HUES48 (cell line): ENCODE measurements at regions not wholly inside any gene's neighbourhood (a gene's known extent, or its start where the extent isn't known, plus 50 kb on each side); places are given as distances from the start of the nearest gene placed in this dataset.

Source experiments
- H3K27ac ChIP-seq: one replicate; pipeline ENCODE4 v1.7.0; 2013; ENCODE audit warnings: low read depth, low read length, inconsistent platforms
- H3K27me3 ChIP-seq: 2 replicates; pipeline ENCODE4 v1.6.1; 2013; ENCODE audit warnings: mild to moderate bottlenecking, low read length; ENCODE audit not compliant: control insufficient read depth, insufficient read depth
- H3K36me3 ChIP-seq: 2 replicates; pipeline ENCODE4 v1.6.1; 2013; ENCODE audit warnings: low read length; ENCODE audit not compliant: control insufficient read depth, insufficient read depth
- H3K4me1 ChIP-seq: 2 replicates; pipeline ENCODE4 v1.6.1; 2013; ENCODE audit warnings: mild to moderate bottlenecking, low read length; ENCODE audit not compliant: control insufficient read depth, insufficient read depth
- H3K4me3 ChIP-seq: 2 replicates; pipeline ENCODE4 v1.5.1; 2013; ENCODE audit warnings: mild to moderate bottlenecking, low read depth, low read length
- H3K9ac ChIP-seq: 2 replicates; pipeline ENCODE4 v1.6.1; 2013; ENCODE audit warnings: mild to moderate bottlenecking, low read depth, low read length, moderate library complexity
- H3K9me3 ChIP-seq: 2 replicates; pipeline ENCODE4 v1.6.1; 2013; ENCODE audit warnings: low read length; ENCODE audit not compliant: control insufficient read depth, insufficient read depth

DNA sequence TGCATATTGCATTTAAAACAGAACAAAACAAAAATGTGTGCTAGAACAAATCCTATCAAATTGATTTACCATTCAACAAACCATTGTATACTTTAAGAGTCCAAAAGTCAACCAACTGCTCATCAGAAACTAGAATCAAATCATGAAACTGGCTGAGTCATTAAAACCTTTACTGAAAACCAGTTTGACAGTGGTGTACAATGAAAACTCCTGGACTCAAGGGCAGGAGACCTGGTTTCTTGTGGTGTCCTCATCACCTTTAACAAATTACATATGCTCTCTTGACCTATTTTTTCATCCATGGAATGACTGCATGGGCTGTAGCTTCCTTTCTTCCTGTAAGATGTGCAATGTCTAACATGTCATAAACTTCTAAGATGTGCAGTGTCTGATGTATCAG, 315.3 kb upstream of the SLC30A5 start:
- Histone ChIP-seq H3K9ac (no peak overlapping the region), H3K4me1 (no peaks in the 10 kb centered on the region), H3K27ac (no peak overlapping the region), H3K9me3 (no peaks in the 10 kb centered on the region), H3K4me3 (no peak overlapping the region), H3K36me3 (no peaks in the 10 kb centered on the region), H3K27me3 (no peaks in the 10 kb centered on the region)

DNA sequence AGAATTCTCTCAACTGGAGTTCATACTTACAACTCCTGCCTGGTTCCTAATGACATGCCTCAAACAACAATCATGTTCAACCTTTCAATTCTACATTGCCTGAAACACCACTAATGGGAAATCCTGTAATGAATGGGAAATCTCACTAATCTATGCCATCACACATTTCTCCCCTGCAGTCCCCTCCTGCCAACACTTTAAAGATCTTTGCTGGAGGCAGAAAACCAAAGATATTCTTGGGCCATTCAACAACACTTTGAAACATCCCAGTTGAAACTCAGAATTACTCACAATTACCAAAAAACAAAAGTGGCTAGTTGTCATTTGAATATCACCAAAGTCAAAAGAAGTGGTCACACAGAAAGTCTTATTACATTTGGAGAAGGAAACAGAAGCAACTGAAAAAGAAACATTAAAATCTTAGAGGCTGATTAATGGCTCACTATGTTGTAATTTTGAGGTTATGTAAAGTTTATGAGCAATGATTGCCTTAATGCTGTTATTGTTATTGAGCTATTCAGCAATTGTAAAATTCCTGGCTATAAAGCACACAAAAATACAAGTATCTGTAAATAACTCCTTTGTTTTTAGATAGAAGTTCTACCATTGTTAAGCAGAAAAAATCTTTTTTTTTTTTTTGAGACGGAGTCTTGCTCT, 313.4 kb upstream of the SLC30A5 start:
- no peaks in the 10 kb centered on the region for H3K27me3 ChIP-seq
- no peak overlapping the region for H3K4me3 ChIP-seq
- no peak overlapping the region for H3K27ac ChIP-seq
- no peaks in the 10 kb centered on the region for H3K9me3 ChIP-seq
- H3K4me1 ChIP-seq, result no peaks in the 10 kb centered on the region
- no peaks in the 10 kb centered on the region for H3K36me3 ChIP-seq
- H3K9ac ChIP-seq, result no peak overlapping the region

DNA sequence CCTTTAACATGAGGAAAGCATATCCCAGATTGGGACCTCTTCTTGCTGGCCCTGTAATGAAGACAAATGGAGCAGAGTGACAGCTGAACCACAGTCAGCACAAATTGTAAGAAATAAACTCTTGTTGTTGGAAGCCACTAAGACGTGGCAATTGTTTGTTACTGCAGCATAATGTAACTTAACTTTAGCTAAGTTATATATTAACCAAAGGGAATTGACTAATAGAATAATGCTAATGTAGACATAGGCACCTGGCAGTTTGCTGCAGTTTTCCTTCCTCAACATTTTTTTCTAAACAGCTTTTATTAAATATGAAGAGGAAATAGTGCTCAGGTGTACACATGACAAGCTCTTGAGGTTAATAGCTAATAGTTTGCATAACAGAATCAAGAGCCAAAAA, 300.7 kb upstream of the SLC30A5 start:
- H3K9ac ChIP-seq, result no peak overlapping the region
- H3K27ac ChIP-seq, result no peak overlapping the region
- H3K27me3 ChIP-seq, result peaks cover 5% of the 10 kb centered on the region; the same call in 1 of the 2 replicates
- H3K4me1 ChIP-seq, result peaks cover 16% of the 10 kb centered on the region
- no peaks in the 10 kb centered on the region for H3K9me3 ChIP-seq
- no peak overlapping the region; the same call in 1 of the 2 replicates for H3K4me3 ChIP-seq
- H3K36me3 ChIP-seq, result no peaks in the 10 kb centered on the region

DNA sequence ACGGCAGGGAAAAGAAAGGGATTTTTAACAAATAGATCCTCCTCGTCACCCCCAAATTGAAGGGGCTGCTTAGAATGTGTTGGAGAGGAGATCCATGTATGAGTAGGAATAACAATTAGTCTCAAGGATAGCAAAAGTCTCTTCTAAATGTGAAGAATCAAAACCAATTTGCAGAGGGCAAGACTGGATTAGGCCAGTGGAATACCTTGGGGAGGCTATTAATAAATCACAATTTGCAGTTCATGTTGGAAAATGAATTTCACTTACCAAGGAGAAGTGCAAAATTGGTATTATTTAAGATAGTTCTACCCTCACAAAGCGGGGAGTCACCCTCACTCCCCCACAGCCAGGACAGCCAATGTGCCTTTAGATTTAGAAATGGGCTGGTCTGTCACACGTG, 299.8 kb upstream of the SLC30A5 start:
- H3K9ac ChIP-seq, result no peak overlapping the region
- no peaks in the 10 kb centered on the region for H3K9me3 ChIP-seq
- no peak overlapping the region for H3K4me3 ChIP-seq
- peaks cover 5% of the 10 kb centered on the region; the same call in 1 of the 2 replicates for H3K27me3 ChIP-seq
- no peaks in the 10 kb centered on the region for H3K36me3 ChIP-seq
- no peak overlapping the region for H3K27ac ChIP-seq
- peaks cover 16% of the 10 kb centered on the region for H3K4me1 ChIP-seq

DNA sequence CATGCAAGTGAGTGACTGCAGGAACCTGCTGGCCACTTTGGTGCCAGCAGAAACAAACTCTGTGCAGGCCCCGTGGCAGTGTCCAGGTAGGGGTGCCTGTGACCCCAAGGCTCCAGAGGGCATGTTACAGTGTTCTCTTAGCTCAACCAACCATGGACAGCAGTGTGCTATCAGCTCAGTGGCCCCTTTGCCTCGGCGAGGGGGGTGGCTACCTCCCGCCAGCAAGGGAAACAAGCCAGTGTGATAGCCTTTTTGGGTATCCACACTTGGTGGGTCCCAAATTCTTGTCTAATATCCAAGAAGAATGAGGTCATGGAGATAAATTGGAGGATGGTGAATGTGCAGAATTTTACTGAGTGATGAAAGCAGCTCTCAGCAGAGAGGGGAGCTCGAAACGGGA, 298.6 kb upstream of the SLC30A5 start:
- H3K27ac ChIP-seq, result no peak overlapping the region
- no peak overlapping the region for H3K4me3 ChIP-seq
- peaks cover 5% of the 10 kb centered on the region; the same call in 1 of the 2 replicates for H3K27me3 ChIP-seq
- peaks cover 16% of the 10 kb centered on the region for H3K4me1 ChIP-seq
- no peaks in the 10 kb centered on the region for H3K36me3 ChIP-seq
- H3K9ac ChIP-seq, result no peak overlapping the region
- no peaks in the 10 kb centered on the region for H3K9me3 ChIP-seq

DNA sequence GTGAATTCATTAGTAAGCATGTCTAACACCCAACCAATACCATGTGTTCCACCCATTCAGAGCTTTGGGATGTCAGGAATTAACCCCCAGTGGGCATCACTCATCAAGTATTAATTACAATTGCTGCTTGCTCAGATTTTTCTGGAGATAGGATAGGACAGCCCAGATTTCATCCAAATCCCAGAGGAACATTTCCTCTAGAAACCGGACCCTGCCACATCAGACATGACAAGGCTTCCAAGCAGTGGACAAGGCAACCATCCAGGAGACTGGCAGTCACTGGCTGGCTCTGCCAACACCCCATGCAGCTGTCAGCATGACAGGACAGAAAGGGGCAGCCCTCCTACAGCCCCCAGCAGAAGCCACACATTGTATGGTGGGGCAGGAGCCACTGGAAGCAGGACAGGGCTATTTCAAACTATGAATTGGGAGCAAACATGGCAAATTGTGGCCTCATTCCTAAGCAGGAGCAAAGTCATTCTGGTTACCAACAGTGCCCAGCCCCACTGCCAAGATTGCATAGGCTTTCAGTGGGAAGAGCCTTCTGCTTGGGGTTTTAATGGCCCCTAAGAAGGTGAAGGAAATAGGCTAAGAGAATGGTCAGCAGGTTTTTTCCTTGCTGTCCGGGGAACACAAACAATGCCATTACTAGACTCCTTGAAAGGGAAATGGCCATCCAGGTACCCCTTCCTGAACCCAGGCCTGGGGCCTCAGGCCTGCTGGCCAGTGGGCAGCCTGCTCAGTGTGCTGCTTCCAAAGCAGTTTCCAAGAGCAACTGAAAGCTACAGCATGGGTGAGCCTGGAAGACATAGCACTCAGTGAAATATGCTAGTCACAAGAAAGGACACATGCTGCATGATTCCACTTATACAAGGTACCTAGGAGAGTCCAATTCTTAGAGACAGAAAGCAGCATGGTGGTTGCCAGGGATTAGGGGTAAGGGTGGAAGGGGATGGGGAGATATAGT, 294.7 kb upstream of the SLC30A5 start:
- Histone ChIP-seq H3K4me3 (no peak overlapping the region), H3K9me3 (no peaks in the 10 kb centered on the region), H3K36me3 (no peaks in the 10 kb centered on the region), H3K4me1 (peaks cover 4% of the 10 kb centered on the region; the same call in 1 of the 2 replicates), H3K27ac (no peak overlapping the region), H3K27me3 (peaks cover 2% of the 10 kb centered on the region; the same call in 1 of the 2 replicates), H3K9ac (no peak overlapping the region)

DNA sequence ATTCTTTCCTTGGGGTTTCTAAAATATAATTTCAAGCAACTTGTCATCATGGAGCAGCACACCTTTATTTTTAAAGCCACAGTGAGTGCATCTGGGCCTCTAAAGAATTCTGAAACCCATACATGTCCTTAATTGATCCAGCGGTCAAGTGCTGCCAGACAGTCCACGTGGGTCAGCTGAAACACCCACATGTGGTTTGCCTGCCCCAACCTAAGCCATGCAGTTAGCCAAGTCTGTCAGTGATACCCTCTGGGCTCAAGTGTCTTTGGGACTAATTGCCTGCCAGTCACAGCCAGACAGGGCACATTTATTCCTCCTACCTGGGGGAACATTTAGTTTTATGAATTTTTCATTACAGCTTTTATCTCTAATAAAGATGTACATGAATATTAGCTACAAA, 291.4 kb upstream of the SLC30A5 start:
- no peaks in the 10 kb centered on the region for H3K36me3 ChIP-seq
- no peaks in the 10 kb centered on the region for H3K27me3 ChIP-seq
- H3K4me1 ChIP-seq, result no peaks in the 10 kb centered on the region
- H3K4me3 ChIP-seq, result no peak overlapping the region
- no peak overlapping the region for H3K9ac ChIP-seq
- H3K9me3 ChIP-seq, result no peaks in the 10 kb centered on the region
- no peak overlapping the region for H3K27ac ChIP-seq

DNA sequence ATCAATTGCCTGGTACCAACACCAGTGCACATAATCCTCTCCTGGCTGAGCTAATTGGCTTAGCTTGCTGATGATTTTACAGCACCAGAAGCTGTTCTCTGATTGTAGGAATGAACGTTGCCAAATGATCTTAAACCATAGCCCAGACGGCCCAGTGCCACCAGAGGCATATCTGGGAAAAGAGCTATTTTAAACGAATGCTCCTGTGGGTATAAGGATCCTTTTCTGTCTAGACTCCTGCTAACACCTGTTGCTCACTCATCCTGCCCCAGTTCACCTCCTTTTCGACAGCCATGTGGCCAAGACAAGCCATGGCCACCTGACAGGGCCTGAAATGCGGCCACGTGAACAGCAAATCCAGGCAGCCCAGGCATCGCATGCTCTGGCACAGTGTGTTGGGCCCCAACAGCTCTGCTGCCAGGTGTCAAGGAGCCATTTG, 289.9 kb upstream of the SLC30A5 start:
- Histone ChIP-seq H3K4me3 (no peak overlapping the region), H3K36me3 (no peaks in the 10 kb centered on the region), H3K9me3 (no peaks in the 10 kb centered on the region), H3K9ac (no peak overlapping the region), H3K27me3 (no peaks in the 10 kb centered on the region), H3K4me1 (no peaks in the 10 kb centered on the region), H3K27ac (no peak overlapping the region)

DNA sequence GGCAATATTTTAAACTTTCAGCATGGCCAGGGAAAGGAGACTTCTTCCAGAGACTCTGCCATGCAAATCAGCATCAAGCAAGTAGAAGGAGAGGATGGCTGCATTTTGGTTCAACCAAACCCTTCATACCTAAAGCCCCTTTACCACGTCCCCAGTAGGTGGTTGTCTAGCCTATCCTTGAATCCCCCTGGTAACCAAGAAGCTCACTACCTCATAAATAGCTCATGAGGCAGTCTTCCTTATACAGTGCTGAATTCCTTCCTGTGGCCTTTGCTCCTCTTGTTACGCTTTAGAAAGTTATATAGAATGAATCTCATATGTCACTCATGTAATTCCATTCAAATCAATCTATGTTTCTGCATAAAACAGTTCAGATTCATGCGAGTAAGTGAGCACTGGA, 289.5 kb upstream of the SLC30A5 start:
- no peak overlapping the region for H3K4me3 ChIP-seq
- H3K36me3 ChIP-seq, result no peaks in the 10 kb centered on the region
- H3K4me1 ChIP-seq, result no peaks in the 10 kb centered on the region
- no peak overlapping the region for H3K27ac ChIP-seq
- no peaks in the 10 kb centered on the region for H3K27me3 ChIP-seq
- no peaks in the 10 kb centered on the region for H3K9me3 ChIP-seq
- no peak overlapping the region for H3K9ac ChIP-seq

DNA sequence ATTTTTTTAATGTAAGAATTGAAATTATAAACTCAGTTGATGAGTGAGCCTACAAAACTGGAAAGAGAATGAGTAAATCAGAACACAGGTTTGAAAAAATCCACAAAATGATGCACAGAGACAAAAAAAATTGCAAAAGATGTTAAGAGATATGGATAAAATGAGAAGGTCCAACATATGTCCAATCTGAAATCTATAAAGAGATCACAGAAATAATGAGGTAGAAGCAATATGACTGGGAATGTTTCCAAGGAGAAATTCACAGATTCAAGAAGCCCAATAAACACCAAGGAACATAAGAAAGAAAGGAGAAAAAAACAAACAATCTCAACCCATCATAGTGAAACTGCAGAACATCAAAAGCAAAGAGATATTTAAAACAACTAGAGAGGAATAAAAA, 288.4 kb upstream of the SLC30A5 start:
- H3K9me3 ChIP-seq, result no peaks in the 10 kb centered on the region
- no peaks in the 10 kb centered on the region for H3K36me3 ChIP-seq
- H3K4me1 ChIP-seq, result no peaks in the 10 kb centered on the region
- no peak overlapping the region for H3K4me3 ChIP-seq
- no peak overlapping the region for H3K27ac ChIP-seq
- no peaks in the 10 kb centered on the region for H3K27me3 ChIP-seq
- no peak overlapping the region for H3K9ac ChIP-seq

DNA sequence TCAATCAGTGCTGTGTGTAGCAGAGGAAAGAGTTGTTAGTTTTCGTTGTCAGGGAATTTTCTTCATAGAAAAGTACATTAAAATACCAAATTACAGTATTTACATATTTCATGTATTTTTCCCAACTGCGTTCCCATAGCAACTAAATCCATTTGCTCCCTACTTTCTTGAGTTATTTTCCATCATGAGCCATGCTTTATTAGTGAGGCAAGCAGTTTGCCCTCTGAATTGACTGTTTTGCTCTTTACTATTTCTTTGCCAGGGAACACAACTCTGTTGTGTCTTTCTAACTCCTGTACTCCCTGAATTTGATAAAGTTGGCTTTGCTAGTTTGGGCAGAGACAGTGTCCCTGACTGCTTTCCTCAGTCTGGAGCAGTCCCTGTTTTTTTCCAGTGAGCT, 276.2 kb upstream of the SLC30A5 start:
- Histone ChIP-seq H3K27ac (peak overlapping the region; percentile 6), H3K27me3 (no peaks in the 10 kb centered on the region), H3K9me3 (no peaks in the 10 kb centered on the region), H3K4me3 (no peak overlapping the region), H3K4me1 (peaks cover 22% of the 10 kb centered on the region), H3K9ac (no peak overlapping the region), H3K36me3 (no peaks in the 10 kb centered on the region)
